Endothelial cell of umbilical vein (primary cell): ENCODE measurements at regions not wholly inside any gene's neighbourhood (a gene's known extent, or its start where the extent isn't known, plus 50 kb on each side); places are given as distances from the start of the nearest gene placed in this dataset.

Source experiments
- BruUV-seq: library from RNA; stranded (reverse); fragments of 400-500 nt; replicated peaks from 2 replicates; lab custom pipeline; 2021; lab: Mats Ljungman, UMichigan
- CTCF ChIA-PET: fragments of 300-600, 350-600 bp; sonication (Branson Sonifier 250); formaldehyde crosslinking; loops from one replicate; lab custom pipeline; 2021; ENCODE audit warnings: antibody characterized with exemption, inconsistent platforms; lab: Charles Lee
- POLR2A ChIA-PET: fragments of 300-600, 350-600 bp; sonication (Branson Sonifier 250); formaldehyde crosslinking; loops from one replicate; lab custom pipeline; 2021; ENCODE audit warnings: antibody characterized with exemption, inconsistent platforms; lab: Charles Lee
- DNase-seq: peaks from one replicate; pipeline ENCODE4 v3.0.0-alpha.2; 2011; ENCODE audit warnings: low read depth, low spot score
- FAIRE-seq: peaks from 2 replicates; lab custom pipeline; 2011; peaks lifted over from hg19 to GRCh38; lab: Jason Lieb, UNC
- H2AFZ ChIP-seq: 2 replicates; pipeline ENCODE4 v1.6.0; 2012; ENCODE audit warnings: low read depth, low read length, control low read depth, inconsistent platforms
- H3K27ac ChIP-seq: 2 replicates; pipeline ENCODE4 v1.5.1; 2011; ENCODE audit warnings: low read depth, mild to moderate bottlenecking, control low read depth, low read length, moderate library complexity; ENCODE audit not compliant: insufficient read depth
- H3K27me3 ChIP-seq, 2 experiments: 2 replicates each; pipeline versions ENCODE4 v1.6.0 to v1.6.1; 2011; ENCODE audit warnings: low read length in 2 of 2, mixed read lengths in 1 of 2; ENCODE audit not compliant: control insufficient read depth in 2 of 2, insufficient read depth in 2 of 2
- H3K36me3 ChIP-seq, 2 experiments: 2 replicates in 1 of 2; 3 replicates in 1 of 2; pipeline ENCODE4 v1.5.1; 2011; ENCODE audit warnings: low read length in 2 of 2, mild to moderate bottlenecking in 1 of 2, moderate library complexity in 1 of 2; ENCODE audit not compliant: control insufficient read depth in 2 of 2, insufficient read depth in 2 of 2; ENCODE audit errors: extremely low read depth in 1 of 2
- H3K4me1 ChIP-seq: 3 replicates; pipeline ENCODE4 v1.5.1; 2011; ENCODE audit warnings: mild to moderate bottlenecking, low read length; ENCODE audit not compliant: control insufficient read depth, insufficient read depth; ENCODE audit errors: extremely low read depth
- H3K4me2 ChIP-seq: 2 replicates; pipeline ENCODE4 v1.6.1; 2011; ENCODE audit warnings: low read length, control low read depth, mixed read lengths; ENCODE audit not compliant: insufficient read depth
- H3K4me3 ChIP-seq, 3 experiments: fragments of 200-600 bp in 1 of 3; sonication (generic), shearing (Covaris generic) in 1 of 3; replicated peaks in 1 of 3; 2 replicates each; pipeline ENCODE4 v1.5.1; 2011 to 2016; ENCODE audit warnings: control low read depth in 3 of 3, low read length in 3 of 3, mild to moderate bottlenecking in 2 of 3, inconsistent platforms in 1 of 3, low read depth in 1 of 3, moderate library complexity in 1 of 3; ENCODE audit not compliant: insufficient read depth in 1 of 3
- H3K79me2 ChIP-seq: 2 replicates; pipeline ENCODE4 v1.6.0; 2012; ENCODE audit warnings: low read length, inconsistent platforms; ENCODE audit not compliant: control insufficient read depth, insufficient read depth
- H3K9ac ChIP-seq: replicated peaks from 2 replicates; pipeline ENCODE3; 2011; ENCODE audit warnings: low read length, control low read depth; ENCODE audit not compliant: insufficient read depth; ENCODE audit errors: extremely low read depth
- H3K9me1 ChIP-seq: replicated peaks from 3 replicates; pipeline ENCODE4 v1.6.0; 2011; ENCODE audit warnings: mild to moderate bottlenecking, low read length; ENCODE audit not compliant: control insufficient read depth, insufficient read depth; ENCODE audit errors: extremely low read depth
- H3K9me3 ChIP-seq: replicated peaks from 2 replicates; pipeline ENCODE4 v1.5.1; 2012; ENCODE audit warnings: low read length, inconsistent platforms; ENCODE audit not compliant: control insufficient read depth, insufficient read depth
- H4K20me1 ChIP-seq: replicated peaks from 2 replicates; pipeline ENCODE3; 2011; ENCODE audit warnings: mild to moderate bottlenecking, low read length; ENCODE audit not compliant: control insufficient read depth, insufficient read depth; ENCODE audit errors: extremely low read depth
- CTCF ChIP-seq, 2 donors: IDR thresholded peaks; 1 replicate in 1 of 2; 2 replicates in 1 of 2; pipeline ENCODE4 v1.5.1; 2011; ENCODE audit warnings: low read length in 2 of 2, mild to moderate bottlenecking in 2 of 2, moderate library complexity in 2 of 2, control low read depth in 1 of 2, inconsistent platforms in 1 of 2, low read depth in 1 of 2; ENCODE audit not compliant: insufficient read depth in 1 of 2; ENCODE audit errors: extremely low read depth in 1 of 2
- EZH2 ChIP-seq: IDR thresholded peaks from 2 replicates; pipeline ENCODE4 v1.6.1; 2012; ENCODE audit warnings: borderline replicate concordance, low read depth, mild to moderate bottlenecking, moderate library complexity, low read length, inconsistent platforms; ENCODE audit not compliant: severe bottlenecking
- FOS ChIP-seq: IDR thresholded peaks from 2 replicates; pipeline ENCODE4 v1.6.1; 2011; ENCODE audit warnings: mild to moderate bottlenecking, low read length, moderate library complexity, borderline replicate concordance; ENCODE audit not compliant: insufficient read depth
- GATA2 ChIP-seq: IDR thresholded peaks from 2 replicates; pipeline ENCODE4 v1.7.0; 2011; ENCODE audit warnings: low read depth, mild to moderate bottlenecking, moderate library complexity, mixed read lengths, low read length; ENCODE audit not compliant: insufficient read length, insufficient read depth
- JUN ChIP-seq: IDR thresholded peaks from 2 replicates; pipeline ENCODE4 v1.6.1; 2011; ENCODE audit warnings: borderline replicate concordance, low read depth; ENCODE audit not compliant: insufficient read length, insufficient read depth
- MYC ChIP-seq: IDR thresholded peaks from one replicate; pipeline ENCODE4 v1.6.1; 2011; ENCODE audit warnings: mild to moderate bottlenecking, low read depth, low read length
- POLR2A ChIP-seq: IDR thresholded peaks from 2 replicates; pipeline ENCODE4 v1.6.1; 2012; ENCODE audit warnings: low read depth, mild to moderate bottlenecking, control low read depth, low read length
- POLR2AphosphoS5 ChIP-seq: IDR thresholded peaks from 2 replicates; pipeline ENCODE4 v1.6.1; 2012; ENCODE audit warnings: low read depth, mild to moderate bottlenecking, control low read depth, low read length, moderate library complexity; ENCODE audit not compliant: insufficient read depth
- dilution Hi-C: fragments of 300-500 bp; cut with MboI; formaldehyde crosslinking; loops from one replicate; pipeline ENCODE4 v1.15.0; 2019; ENCODE audit warnings: low sequenced_read_pairs; ENCODE audit not compliant: extremely low pct_ligation_motif_present
- intact Hi-C: fragments of 100-400 bp; cut with micrococcal nuclease; formaldehyde crosslinking; loops from one replicate; pipeline ENCODE4 v1.10.0; 2022
- TF ChIP-seq, protein P1 (sequence below): IDR thresholded peaks from 2 replicates; pipeline ENCODE4 v1.6.1; 2011; ENCODE audit not compliant: insufficient read depth, insufficient read length

DNA sequence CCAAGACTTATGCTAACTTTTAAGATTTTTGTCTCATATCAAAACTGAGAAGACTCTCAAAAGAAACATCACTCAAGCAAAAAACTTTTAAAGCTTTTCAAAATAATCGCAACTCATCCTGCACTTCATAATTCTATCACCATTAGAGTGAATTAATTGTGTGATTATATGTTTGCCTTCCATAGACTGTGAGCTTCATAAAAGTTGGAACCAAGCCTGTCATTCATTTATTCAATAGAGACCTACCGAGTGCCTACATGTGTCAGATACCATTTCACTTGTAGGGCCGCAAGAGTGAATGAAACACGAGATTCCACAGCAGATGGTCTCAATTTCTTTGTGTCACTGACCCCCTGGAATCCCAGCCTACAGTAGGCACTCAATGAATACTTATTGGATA lies 106.4 kb downstream of the RHOU start:
- dilution Hi-C loops = no loop called here
- FAIRE-seq (no peak), DNase-seq (no peak)
- intact Hi-C loops = no loop called here
- Histone ChIP-seq H3K9me1 (no peaks in the 10 kb centered on the region), H3K4me3 (no peak overlapping the region), H3K9ac (no peak overlapping the region), H2AFZ (no peak overlapping the region), H3K79me2 (no peaks in the 10 kb centered on the region), H3K36me3 (no peaks in the 10 kb centered on the region), H4K20me1 (no peaks in the 10 kb centered on the region), H3K27ac (no peak overlapping the region), H3K4me1 (peaks cover 28% of the 10 kb centered on the region), H3K9me3 (no peaks in the 10 kb centered on the region), H3K27me3 (no peaks in the 10 kb centered on the region), H3K4me2 (no peak overlapping the region)
- TF ChIP-seq CTCF (IDR thresholded peaks at IDR 0.05; ENCODE audit: extremely low read depth in 1 of 2, insufficient read depth in 1 of 2, low read depth in 1 of 2, low read length in 2 of 2) (no peak), POLR2A (no peak)
- TF ChIP-seq, protein P1, sequence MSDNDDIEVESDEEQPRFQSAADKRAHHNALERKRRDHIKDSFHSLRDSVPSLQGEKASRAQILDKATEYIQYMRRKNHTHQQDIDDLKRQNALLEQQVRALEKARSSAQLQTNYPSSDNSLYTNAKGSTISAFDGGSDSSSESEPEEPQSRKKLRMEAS = no peak
- no TSS peak for BruUV-seq
- ChIA-PET CTCF (interaction anchor here (1.3 kb wide), 2 partner anchors 13 to 386 kb away, joined by 3 to 4 read pairs; no protein-coding TSS in a partner anchor), POLR2A (no interaction called here)

DNA sequence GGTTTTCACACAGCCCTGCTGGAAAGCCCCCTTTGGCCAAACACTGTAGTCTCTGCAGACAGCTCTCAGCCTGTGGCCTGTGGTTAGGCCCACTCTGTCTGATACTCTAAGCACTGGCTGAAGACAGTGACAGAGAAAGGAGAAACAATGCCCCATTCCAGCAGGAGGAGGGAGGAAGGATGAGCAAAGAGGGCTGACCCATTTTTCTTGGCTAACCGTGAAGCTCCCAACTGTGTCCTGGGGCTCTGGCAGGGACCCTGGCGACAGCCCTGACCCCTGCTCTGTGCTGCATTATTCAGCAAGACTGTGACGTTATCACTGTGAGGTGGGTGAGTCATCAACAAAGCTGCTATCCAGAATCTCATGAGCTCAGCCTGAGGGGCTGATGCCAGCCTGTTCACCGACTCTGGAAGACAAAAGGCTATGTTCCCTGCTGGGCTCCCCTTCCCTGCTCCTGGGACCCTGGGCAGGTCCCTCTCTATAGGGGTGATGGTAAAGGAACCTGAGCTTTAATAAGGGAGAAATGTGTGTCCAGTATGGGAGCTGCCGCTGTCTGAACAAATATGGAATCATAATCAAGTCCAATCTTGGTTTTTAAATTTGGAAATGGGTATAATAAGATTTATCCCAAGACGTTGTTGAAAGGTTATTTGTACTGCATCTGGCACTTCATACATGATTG lies 107.0 kb downstream of the RHOU start:
- POLR2A ChIA-PET = no interaction called here
- Histone ChIP-seq H3K4me2 (no peak overlapping the region), H3K36me3 (no peaks in the 10 kb centered on the region), H3K27ac (no peak overlapping the region), H3K9ac (no peak overlapping the region), H4K20me1 (no peaks in the 10 kb centered on the region), H3K79me2 (no peaks in the 10 kb centered on the region), H3K9me1 (no peaks in the 10 kb centered on the region), H3K4me1 (peaks cover 28% of the 10 kb centered on the region), H2AFZ (no peak overlapping the region), H3K9me3 (no peaks in the 10 kb centered on the region), H3K4me3 (no peak overlapping the region), H3K27me3 (no peaks in the 10 kb centered on the region)
- dilution Hi-C loops (no loop called here), intact Hi-C loops (no loop called here)
- no TSS peak for BruUV-seq
- peak; percentile 69 for DNase-seq
- CTCF ChIA-PET = interaction anchor here (1.3 kb wide), 2 partner anchors 14 to 385 kb away, joined by 3 to 4 read pairs; no protein-coding TSS in a partner anchor
- FAIRE-seq = peak; percentile 94
- TF ChIP-seq POLR2AphosphoS5 (no peak), CTCF (IDR thresholded peaks at IDR 0.05; ENCODE audit: extremely low read depth in 1 of 2, insufficient read depth in 1 of 2, low read depth in 1 of 2, low read length in 2 of 2) (no peak), MYC (no peak), POLR2A (no peak), GATA2 (peak; percentile 16), FOS (peak; percentile 82), JUN (peak; percentile 86), EZH2 (no peak)
- TF ChIP-seq, protein P1 = no peak
